Fibroblast of skin of left biceps (primary cell): ENCODE measurements at regions not wholly inside any gene's neighbourhood (a gene's known extent, or its start where the extent isn't known, plus 50 kb on each side); places are given as distances from the start of the nearest gene placed in this dataset.
"Not testable (repeated sequence)": the region's sequence is repeated elsewhere in the genome, so short reads cannot be mapped to it uniquely, and the experiment has no call there.

Experiments
- DNase-seq, 2 experiments: peaks; one replicate each; pipeline ENCODE4 v3.0.0-alpha.2; 2013; ENCODE audit warnings: low read depth in 2 of 2

DNA sequence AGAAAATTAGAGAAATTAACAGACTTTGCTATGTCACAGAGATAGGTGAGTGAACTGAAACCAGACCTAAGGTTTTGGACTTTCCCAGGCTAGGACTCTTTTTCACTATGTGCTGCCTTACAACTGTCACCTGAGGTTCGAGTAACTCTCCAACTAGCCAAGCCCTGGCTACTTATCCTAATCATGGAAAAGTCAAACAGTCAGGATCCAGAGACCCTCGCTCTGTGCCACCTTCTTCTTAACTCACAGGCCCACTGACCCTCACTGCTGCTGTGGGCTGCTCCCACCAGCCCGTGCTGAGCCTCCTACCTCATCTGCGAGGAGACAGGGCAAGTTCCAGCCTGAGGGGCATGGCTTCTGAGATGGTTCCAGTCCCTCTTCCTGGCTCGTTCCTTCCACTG, 211.4 kb upstream of the KLF14 start:
- no peak for DNase-seq

DNA sequence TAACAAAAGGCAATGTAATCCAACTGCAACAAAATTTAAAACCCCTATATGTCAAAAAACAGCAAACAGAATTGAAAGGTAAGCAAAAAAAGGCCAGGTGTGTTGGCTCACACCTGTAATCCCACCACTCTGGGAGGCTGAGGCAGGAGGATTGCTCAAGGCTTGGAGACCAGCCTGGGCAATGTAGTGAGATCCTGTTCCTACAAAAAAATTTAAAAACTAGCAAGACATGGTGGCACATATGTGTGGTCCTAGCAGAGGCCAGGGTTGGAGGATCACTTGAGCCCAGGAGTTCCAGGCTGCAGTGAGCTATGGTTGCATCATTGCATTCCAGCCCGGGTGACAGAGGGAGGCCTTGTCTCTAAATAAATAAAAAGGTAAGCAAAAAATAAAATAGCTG, 212.1 kb upstream of the KLF14 start:
- DNase-seq: no peak

DNA sequence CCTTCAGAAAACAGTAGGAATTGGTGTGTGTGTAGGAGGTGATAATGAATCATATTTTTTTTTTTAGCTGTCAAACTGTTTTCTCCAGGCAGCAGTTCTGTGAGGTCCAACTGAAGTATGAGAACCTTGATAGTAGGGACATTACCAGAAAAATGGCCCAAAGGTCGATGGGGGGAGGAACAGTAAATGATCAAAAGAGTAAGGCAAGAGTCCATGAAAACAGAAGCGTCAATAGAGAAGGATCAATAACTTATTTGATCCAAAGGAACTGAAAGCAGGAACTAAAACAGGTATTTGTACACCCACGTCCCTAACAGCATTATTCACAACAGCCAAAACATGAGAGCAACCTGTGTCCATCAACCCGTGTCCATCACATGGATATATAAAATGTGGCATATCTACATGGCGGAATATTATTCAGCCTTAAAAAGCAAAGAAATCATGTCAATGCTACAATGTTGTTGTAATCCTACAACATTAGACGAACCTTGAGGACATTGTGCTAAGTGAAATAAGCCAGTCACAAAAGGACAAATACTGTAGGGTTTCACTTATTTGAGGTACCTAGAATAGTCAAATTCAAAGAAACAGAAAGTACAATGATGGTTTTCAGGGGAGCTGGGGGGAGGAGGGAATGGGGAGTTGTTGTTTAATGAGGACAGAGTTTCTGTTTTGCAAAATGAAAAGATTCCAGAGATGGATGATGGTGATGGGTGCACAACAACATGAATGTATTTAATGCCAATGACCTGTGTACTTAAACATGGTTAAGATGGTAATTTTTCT, 214.0 kb upstream of the KLF14 start:
- DNase-seq: no peak

DNA sequence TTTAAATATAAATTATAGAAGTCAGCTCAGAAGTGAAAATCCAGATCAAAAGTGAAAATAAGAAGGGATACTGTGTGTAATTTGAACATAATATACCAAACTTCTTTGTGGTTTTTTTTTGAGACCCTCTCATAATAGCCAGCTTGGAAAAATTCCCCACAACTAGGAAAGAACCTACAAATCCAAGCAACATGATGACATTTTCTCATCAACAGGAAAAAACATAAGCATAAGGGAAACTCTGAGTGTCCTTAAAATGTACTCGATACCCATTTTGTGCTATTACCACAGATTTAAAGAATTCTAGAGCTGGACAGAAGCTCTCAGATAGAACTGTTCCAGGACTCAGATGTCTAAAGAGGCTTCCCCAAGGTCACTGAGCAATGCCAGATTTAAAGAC, 214.8 kb upstream of the KLF14 start:
- no peak for DNase-seq

DNA sequence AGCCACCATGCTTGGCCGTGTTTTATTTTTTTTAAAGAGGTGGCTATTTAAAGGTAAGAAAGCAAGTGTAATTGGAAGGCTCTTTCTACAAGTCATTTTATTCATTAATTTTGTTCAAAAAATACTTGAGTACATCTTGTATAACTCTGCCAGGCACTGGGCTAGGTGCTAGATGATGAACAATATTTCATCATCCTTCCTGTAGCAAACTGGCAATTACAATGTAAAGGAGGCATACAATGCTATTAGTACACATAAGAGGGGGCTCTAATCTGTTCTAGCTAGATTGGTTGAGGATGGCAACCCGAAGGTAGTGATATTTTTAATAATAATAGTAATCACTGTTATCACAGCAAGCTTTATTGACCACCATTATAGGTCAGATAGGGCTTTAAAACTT, 215.5 kb upstream of the KLF14 start:
- DNase-seq: no peak

DNA sequence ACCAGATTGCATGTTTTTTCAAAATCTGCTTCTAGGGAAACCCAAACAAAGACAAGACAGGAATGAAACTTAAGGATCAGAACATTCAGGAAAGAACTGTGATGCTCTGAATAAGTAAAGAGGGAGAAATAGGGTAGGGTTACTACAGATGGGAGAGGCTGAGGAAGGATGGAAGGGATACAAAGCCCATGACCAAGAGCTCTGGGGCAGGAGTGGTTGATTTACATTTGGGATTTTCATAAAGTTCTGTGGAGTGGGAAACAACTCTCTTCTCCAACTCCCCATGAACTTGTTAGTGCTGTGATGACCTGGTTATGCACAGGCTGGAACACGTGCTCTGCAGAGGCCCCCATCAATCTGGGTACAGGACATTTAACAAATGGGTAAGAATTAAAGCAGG, 216.0 kb upstream of the KLF14 start:
- no peak for DNase-seq

DNA sequence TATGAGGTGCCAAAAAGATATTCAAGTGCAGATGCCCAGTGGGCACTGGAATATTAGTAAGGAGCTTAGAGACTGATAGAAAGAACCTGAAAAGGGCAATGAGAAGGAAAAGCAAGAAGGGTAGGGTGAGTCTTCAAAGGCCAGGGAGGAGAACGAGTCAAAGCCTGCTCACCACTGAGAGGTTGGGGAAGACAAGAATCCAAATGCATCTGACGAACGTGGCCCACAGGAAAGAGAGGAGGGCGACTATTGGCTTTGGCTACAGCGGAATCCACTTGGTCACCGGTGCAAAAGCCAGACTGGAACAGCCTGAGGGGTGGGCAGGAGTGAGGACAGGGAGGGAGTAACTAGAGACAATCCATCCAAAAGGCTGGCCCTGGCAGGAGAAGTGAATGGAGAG, 216.7 kb upstream of the KLF14 start:
- DNase-seq: no peak

DNA sequence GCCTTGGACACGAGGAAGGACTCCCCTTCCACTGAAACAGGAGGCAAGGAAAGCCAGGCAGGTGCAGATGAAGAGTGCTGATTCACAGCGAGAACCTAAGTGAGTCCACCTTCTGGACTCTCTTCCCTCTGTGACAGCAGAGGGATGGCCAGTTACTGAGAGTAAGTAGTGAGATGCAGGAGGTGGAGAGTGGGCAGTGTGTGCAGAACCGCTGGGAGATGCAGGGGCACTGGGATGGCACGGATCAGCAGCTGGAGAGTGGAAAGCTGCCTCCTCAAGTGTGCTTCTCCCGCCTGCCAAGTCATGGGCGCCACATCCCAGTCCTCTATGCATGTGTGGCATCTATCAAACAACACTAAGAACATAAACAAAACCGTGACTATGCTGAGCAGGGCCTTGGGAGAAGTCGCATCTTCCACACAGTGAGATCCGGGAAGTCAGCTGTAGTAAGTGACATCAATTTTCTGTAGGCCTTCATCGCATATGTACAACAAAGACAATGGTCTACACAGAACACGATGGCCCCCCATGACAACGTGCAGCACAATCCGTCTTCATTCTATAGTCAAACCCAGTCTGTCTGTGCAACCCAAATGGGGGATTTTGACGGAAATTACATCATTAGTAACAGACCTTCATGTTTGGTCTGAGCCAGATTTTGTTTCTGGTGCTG, 217.4 kb upstream of the KLF14 start:
- no peak for DNase-seq

DNA sequence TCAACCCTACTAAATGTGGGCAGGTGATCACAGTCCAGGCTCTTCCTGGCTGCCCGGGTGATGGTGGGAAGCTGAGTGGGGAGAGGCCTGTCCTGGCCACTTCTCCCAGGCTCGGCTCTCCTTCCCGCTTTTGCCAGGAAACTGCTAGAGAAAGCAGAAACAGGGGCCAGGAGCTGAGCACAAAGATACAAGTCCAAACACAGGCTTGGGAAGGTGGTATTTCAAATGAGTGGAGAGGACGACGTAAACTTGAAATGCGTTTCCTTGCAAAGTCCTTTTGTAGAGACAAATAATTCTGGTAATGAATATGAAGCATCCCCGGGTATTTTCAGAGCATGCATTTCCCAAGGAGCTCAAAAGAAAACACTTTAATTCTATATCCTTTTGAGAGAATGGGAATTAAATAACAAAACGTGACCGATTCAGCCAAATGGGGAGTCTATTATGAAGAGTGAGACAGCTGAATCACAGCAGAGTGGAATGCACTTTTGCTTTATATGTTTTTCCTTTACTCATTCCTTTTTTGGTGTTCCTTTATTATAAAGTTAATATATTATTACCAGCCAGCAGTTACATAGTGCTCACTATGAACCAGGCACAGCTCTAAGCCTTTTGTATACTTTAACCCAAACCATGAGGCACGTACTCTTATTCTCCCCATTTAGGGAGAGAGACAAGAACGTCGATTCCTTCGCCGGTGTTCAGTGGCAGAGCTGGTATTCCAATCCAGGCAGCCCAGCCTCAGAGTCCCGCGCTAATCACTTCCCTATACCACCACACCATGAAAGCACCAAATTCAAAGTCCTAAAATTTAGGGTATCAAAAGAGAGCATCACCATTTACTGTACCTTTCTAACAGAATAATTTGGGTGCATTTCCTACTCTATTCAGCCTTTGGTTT, 218.2 kb upstream of the KLF14 start:
- DNase-seq: no peak

DNA sequence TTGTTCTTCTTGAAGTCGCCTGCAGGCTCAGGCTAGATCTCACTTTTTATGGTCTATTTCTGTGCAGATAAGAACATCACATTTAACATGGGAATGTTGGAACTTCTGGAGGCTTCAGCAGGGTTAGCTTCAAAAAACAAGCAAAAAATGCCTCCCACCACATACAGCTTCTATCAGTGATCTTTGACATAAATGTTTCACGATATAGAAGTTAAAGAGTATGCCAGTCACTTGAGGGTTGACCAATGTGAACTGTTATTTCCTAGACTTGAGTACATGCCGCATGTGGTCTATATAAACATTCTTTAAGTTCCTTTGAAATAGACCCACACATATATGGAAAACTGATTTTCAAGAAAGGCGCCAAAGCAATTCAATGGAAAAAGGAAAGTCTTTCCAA, 219.2 kb upstream of the KLF14 start:
- no peak for DNase-seq

DNA sequence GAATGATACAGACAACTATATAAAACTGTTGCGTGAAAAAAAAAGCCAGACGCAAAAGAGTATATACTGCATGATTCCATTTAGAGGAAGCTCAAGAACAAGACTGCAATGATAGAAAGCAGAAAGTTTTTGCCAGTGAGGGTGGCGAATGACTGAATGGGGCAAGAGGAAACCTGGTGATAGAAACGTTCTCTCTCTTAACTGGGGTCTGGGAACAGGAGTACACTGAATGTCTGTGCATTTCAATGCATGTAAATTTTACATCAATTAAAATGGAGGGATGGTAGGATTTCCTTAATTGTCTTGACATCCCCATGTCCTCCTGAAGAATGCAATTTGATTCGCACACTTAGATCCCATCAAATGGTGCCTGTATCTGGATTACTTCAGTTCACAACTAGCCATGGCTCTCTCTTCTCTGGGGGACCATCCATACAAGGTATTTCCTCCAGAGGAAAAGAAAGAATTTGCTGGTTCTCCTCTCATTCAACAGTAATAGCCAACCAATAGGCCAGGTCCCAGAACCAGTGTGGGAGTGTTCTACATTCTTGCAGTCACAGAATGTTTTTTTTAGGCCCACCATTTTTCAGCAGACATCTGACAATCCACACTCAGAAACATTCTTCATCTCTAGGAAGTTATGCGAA, 221.0 kb upstream of the KLF14 start:
- no peak for DNase-seq

DNA sequence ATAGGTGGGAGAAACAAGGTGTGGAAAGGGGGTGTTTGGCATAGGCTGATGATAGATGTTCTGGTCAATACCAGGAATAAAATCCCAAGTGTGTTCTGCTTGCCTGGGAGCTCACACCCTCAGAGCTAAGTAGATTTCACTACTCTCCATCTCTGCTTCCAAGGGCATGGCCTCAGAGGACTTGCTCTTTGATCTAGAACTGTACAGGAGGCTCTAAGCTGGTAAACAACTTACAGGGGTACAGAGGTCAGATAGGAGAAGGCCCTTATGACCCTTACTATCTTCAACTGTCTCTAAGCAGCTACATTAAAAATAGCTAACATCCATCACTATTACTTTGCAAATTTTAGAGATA, 221.5 kb upstream of the KLF14 start:
- DNase-seq: no peak

DNA sequence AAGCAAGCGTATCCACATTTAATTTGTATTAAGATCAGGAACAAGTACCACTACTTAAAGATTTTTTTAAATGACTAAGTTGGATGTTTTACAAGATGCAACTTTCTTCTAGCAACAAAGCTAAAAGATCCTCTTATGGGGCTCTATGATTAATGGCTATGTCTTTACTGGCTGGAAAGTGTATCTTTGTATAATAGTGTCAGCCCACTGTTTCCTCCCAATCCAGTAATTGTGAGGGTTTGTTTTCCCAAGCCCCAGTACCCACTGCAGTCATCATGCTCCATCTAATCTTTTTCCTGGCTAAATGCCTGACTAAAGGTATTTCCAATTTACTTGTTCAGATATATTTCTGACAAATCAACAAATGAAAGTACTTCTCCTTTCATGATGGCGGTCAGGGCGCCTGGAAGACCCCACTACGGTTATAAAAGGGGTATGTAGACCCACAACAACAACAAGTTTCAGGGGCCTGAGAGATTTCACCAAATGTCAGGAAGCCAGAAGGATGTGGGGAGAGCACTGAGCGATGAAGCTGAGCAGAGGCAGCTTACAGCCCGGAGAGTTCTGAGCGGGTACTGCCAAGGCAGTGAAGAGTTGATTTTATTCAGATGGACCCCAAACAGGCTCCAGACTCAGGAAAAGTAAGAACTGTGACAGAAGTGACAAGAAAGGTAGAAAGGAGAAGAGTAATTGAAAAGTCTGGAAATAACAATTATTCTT, 222.6 kb upstream of the KLF14 start:
- no peak for DNase-seq

DNA sequence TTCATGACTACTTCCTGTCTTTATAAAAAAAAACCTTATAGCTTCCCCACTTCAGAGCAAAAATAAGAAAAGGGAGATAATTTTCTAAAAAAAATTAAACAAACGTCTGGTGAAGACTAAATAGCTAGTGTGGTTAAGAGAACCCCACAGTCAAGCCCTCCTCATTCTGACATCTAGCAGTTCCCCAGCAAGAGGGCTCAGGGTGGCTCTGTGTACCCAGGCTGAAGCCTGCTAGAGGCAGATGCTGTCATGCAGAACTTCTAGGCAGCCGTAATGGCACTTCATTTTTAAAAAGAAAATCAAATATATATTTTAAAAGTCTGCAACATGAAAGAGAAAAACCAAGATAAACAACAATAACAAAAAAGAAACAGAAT, 223.1 kb upstream of the KLF14 start:
- DNase-seq: no peak

DNA sequence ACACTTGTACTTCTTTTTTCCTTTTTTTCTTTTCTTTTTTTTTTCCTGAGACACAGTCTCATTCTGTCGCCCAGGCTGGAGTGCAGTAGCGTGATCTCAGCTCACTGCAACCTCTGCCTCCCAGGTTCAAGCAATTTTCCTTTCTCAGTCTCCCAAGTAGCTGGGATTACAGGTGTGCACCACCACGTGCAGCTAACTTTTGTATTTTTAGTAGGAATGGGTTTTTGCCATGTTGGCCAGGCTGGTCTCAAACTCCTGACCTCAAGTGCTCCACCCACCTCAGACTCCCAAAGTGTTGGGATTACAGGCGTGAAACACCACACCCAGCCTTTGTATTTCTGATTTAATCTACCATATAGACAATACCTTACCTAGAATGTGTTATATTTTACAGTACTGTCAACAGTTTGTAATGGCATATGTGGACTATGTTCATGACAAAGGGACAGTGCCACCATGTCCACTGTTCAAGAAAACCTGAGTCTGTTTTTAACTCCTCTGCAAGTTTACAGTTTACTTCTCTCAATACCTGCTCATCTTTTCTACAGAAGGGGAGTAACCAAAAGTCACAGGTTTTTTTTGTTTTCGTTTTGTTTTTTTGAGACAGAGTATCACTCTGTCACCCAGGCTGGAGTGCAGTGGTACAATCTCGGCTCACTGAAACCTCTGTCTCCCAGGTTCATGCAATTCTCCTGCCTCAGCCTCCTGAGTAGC, 223.9 kb upstream of the KLF14 start:
- DNase-seq: not testable (repeated sequence)

DNA sequence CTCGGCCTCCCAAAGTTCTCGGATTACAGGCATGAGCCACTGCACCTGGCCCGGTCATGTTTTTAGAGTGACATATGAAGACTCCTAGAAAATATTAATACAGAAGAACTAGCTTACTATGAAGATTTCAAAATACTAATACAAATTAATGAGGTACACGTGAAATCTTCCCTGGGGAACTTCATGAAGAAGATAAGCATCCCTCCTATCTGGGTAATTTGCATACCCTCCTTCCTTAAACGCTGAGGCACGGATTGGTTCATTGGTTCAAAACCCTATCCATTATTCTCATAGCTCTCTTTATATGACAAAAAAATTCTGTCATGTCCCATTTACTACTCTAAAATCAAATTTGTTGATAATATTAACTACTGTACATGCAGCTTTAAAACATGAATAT, 224.8 kb upstream of the KLF14 start:
- no peak for DNase-seq

DNA sequence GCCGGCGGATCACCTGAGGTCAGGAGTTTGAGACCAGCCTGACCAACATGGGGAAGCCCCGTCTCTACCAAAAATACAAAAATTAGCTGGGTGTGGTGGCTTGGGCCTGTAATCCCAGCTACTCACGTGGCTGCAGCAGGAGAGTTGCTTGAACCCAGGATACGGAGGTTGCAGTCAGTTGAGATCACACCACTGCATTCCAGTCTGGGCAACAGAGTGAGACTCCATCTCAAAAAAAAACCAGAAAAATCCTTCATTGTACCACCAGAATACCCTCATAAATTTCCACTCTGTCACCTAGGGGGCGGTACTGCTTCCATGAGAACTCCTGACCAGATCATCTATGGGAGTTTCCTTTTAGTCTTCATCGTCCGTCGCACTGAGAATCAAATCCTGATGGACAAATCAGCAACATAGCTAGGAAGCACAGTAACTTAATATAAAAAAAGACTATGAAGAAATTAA, 225.8 kb upstream of the KLF14 start:
- peak; percentile 85 for DNase-seq

DNA sequence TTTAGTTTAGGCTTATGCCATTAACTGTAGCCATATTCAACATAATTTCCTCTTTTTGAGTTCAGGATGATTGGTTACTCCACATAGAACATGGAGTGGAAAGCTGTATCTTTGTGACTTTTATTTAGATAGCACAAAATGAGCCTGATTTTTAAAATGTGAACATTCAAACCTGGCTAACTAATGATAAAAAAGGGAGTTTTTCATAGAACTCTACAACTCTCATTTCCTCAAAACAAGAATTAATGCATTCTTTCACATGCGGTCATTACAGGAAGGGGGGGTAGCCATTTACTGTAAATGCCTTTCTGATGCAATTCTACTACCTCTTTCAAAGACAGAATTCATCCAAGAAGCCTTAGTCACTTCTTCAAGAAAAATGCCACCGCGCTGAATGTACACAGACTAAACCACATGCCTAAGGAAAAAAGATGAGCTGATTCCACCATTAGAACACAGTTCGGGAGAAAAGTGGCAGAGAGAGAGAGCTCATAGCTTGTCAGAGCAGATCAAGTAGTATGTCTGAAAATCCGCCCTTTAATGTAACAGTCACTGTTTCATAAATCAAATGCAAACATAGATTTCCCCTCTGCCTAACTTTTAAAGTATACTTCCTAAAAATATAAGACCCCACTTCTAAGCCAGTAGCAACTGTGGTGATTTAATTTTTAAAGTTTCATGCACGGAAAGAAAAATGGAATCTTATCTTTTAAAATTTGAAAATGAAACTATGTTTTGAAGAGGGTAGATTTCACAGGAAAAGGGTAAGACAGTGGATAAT, 226.4 kb upstream of the KLF14 start:
- DNase-seq: peak; percentile 99

DNA sequence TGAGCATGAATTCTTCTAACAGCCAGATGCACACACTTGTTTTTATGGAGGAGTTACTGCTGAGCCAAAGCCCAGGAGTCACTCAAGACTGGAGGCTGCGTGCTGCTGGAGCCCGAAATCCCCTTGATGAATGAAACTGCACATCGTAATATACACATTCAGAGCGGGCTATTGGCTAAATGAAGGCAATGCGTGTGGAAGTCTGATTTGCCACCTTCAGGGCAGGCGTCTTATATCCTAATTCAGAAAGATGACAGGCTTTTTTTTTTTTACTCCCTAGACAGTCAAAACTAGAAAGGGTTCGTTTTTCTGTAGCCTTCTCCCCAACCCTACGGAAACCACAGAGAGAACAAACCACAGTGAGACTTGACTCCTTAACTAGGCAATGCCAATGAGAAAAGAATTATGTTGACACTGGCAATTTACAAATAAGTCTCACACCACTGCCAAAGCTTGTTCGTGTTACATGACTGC, 227.2 kb upstream of the KLF14 start:
- peak; percentile 50 to 52 for DNase-seq

DNA sequence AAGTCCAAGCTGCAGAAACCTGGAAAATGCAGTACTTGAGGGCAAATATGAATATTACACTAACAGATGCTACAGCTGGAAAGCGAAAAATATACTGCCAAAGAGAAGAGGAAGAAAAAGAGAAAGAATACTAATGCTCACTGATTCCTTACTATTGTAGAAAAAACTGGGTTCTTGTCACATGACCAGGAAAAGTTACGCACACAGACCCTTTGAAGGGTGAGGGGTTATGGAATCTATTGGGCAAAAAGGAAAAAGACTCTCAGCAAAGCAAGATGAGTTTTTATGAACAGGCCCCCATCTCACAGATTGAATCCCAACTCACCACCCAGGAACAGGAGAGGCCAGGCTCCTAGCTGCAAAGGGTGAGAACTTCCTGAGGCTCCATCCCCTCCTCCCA, 228.1 kb upstream of the KLF14 start:
- DNase-seq: no peak
